Stimulated activated CD4-positive, alpha-beta T cell treated with anti-CD3 and anti-CD28 coated beads, Interleukin-1b, Interleukin-23, amount 100 ng/mL, for 48 hours (primary cell): ENCODE measurements at regions not wholly inside any gene's neighbourhood (a gene's known extent, or its start where the extent isn't known, plus 50 kb on each side); places are given as distances from the start of the nearest gene placed in this dataset.

Experiments
- DNase-seq: peaks from one replicate; pipeline ENCODE4 v3.0.0-alpha.2; 2020

DNA sequence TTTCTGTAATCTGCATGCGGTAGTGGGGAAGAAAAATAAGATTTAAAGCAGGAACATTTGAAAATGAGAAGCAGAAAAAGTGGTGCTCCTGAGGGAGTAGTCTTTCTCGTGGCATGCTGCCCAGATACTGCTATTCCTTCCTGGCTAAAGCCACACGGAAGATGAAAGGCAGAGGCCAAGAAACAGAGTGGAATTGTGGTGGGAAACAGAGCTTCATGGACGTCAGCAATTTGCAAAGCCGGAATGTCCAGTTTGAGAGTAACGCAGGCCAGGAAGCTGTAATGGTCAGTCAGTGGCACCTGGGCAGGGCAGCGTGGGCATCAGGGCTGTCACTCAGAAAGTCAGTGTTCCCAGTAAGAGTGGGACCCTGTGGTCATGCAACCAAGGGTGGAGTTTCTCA, 63.7 kb upstream of the FMR1 start:
- DNase-seq, result no peak

DNA sequence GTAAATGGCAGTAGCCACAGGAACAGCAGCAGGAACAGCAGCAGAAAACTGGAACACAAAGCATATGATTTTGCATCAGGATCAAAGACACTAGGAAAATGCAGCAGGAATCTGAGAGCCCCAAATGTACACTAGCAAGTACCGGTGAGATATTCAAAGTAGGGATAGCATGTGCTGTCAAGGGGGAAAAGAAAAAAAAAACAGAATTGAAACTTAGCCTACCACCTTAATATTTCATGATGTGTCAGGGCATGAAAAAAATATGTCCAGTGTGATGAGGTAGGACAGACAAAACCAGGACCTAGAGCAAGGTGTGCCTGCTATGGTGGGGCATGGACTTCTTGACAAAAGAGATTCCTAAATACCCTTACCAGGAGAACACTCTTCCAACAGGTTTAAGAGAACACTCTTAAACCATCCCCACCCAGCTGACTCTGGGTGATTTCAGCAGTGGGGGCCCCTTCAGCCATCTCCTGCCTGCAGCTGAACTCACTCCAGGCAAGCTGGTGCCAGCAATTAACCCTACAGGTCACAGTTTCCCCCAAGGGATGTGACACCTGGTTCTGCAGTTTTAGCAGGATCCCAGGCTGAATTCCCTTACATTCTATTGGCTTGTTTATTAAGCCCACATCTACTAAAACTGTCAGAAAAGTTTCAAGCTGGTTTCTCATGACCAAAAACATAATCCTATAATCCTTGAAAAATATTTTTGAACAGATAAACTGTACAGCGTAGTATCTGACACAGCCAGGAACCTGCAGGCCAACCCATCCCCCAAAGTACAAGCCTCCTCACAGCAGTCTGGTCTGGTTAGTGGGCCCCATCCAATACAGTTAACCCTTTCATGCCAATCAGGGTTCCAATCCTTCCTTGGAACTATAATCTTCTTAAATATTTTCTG, 62.9 kb upstream of the FMR1 start:
- DNase-seq, result no peak

DNA sequence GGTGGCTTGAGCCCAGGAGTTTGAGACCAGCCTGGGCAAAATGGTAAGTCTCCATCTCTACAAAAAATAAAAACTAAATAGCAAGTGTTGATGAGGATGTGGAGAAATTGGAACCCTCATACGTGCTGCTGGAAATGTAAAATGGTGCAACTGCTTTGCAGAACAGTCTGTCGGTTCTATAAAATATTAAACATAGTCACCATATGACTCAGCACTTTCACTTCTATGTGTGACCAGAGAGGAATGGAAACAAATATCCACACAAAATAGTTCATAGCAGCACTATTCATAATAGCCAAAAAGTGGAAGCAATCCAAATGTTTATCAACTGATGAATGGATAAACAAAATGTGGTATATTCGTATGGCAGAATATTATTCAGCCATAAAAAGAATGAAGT, 60.8 kb upstream of the FMR1 start:
- no peak for DNase-seq

DNA sequence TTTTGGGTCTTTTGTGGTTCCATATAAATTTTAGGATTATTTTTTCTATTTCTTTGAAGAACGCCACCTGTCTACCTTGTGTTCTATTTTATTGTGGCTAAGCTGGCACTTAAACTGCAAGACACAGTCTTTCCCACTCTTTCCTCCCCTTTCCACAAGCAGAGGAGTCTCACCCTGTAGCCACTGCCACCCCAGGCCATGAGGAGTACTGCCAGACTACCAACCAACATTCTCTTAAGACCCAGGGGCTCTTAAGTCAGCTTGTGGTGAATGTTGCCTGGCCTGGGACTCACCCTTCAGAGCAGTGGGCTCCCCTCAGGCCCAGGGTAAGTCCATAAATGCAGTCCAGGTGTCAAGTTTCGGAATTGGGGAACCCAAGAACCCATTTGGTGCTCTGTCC, 58.0 kb upstream of the FMR1 start:
- DNase-seq, result no peak

DNA sequence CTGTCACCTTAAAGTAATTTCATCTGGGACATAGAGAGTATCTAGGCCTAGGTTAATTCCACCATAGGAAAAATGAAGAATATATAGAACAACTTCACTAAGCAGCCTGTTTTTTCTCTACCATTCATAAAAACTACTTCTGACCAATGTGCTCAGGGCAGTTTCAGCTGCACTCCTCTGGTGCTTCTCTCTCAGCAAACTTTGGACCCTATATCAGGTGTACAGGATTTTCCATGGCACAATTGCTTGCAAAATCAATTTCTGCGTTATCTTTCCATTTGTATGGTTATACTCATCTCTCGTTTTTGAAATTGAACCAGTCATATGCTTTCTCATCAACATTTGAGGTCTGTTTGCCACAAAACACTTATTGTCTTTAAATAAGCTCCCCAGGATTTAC, 52.1 kb upstream of the FMR1 start:
- no peak for DNase-seq
